Gastrocnemius medialis (tissue), 4 donors: ENCODE measurements at regions not wholly inside any gene's neighbourhood (a gene's known extent, or its start where the extent isn't known, plus 50 kb on each side); places are given as distances from the start of the nearest gene placed in this dataset.

ENCODE experiments used
- ATAC-seq, 2 donors: fragments of 150-250 bp; one replicate each; pipeline ENCODE4 v1.9.1; 2016
- DNase-seq, 2 donors: peaks; one replicate each; pipeline ENCODE4 v3.0.0-alpha.2; 2019
- H3K27ac ChIP-seq, 4 donors: fragments of 200-600 bp; sonication (generic); 1 replicate in 1 of 4; 2 replicates in 3 of 4; pipeline ENCODE4 v1.5.1; 2016 to 2018; ENCODE audit warnings: mild to moderate bottlenecking in 2 of 4, moderate library complexity in 1 of 4
- H3K27me3 ChIP-seq, 3 donors: fragments of 200-600 bp; sonication (generic) in 2 of 3; 1 replicate in 1 of 3; 2 replicates in 2 of 3; pipeline versions ENCODE4 v1.5.1 to v1.6.0; 2016 to 2019; ENCODE audit warnings: mild to moderate bottlenecking in 1 of 3, moderate library complexity in 1 of 3
- H3K36me3 ChIP-seq, 2 donors: fragments of 200-600 bp; sonication (generic) in 1 of 2; one replicate each; pipeline ENCODE4 v1.5.1; 2017 to 2018
- H3K4me1 ChIP-seq, 2 donors: fragments of 200-600 bp; sonication (generic) in 1 of 2; one replicate each; pipeline ENCODE4 v1.5.1; 2016 to 2017; ENCODE audit warnings: mild to moderate bottlenecking in 2 of 2
- H3K4me3 ChIP-seq, 4 donors: fragments of 200-600 bp; sonication (generic) in 3 of 4; 1 replicate in 1 of 4; 2 replicates in 3 of 4; pipeline ENCODE4 v1.5.1; 2016 to 2019; ENCODE audit warnings: mild to moderate bottlenecking in 2 of 4
- H3K9me3 ChIP-seq, 3 donors: fragments of 200-600 bp; sonication (generic) in 2 of 3; 1 replicate in 1 of 3; 2 replicates in 2 of 3; pipeline ENCODE4 v1.5.1; 2016 to 2019
- POLR2A ChIP-seq, 2 donors: fragments of 450-650 bp; IDR thresholded peaks; one replicate each; pipeline ENCODE4 v1.6.1; 2017; ENCODE audit warnings: antibody characterized with exemption in 2 of 2, mild to moderate bottlenecking in 2 of 2, moderate library complexity in 2 of 2
- in situ Hi-C, 4 donors: fragments of 200-750 bp; cut with MboI; loops; one replicate each; pipeline versions ENCODE4 v1.15.0 to v1.8.0; 2017; ENCODE audit warnings: low sequenced_read_pairs in 4 of 4
- intact Hi-C: fragments of 100-400 bp; cut with DNase I; formaldehyde crosslinking; loops from one replicate; pipeline ENCODE4 v1.15.1; 2023; ENCODE audit warnings: low total_unique reads
- TF ChIP-seq, protein P1 (sequence below), 5 experiments: fragments of 450-650 bp in 3 of 5; fragments of 200-600 bp in 2 of 5; sonication (generic) in 2 of 5; IDR thresholded peaks in 4 of 5; conservative IDR thresholded peaks in 1 of 5; 1 replicate in 4 of 5; 2 replicates in 1 of 5; pipeline ENCODE4 v1.5.1; 2016 to 2019; ENCODE audit warnings: antibody characterized with exemption in 5 of 5, mild to moderate bottlenecking in 3 of 5, moderate library complexity in 3 of 5

DNA sequence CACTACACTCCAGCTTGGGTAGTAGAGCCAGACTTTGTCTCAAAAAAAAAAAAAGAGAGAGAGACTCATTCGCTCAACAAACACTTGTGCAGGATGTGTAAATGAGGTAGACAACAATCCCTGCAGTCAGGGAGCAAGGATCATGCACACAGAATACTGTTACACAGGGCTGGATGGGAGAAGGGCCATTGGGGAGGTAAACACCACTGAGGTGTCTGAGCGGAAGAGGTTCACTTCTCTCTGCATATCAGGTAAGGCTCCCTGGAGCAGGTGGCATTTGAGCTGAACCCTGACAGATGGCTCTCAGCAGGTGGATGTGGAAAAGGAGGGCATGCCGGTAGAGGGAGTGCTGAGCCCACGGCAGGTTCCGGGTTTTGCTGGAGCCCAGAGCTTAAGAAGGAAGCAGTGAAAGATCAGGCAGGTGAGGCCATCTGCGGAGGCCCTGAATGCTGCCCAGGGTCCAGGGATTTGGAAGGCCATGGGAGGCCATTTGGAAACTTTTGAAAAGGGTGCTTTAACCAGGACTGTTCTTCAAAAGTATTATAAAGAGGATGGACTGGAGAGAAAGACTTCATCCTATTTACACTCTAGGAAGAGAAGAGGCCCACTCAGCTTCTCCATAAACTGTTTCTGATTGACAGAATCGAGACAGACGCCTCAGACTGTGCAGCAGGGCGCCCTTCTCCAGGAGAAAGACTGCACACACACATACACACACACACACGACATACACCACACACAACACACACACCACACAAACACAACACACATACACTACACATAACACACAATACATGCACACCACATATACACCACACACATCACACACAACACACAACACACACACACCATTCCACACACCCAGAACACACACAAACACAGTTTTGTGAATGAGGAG is 199.4 kb downstream of the USP12 start:
- intact Hi-C loops = no loop called here
- Histone ChIP-seq H3K4me3 (no peak overlapping the region), H3K9me3 (no peaks in the 10 kb centered on the region), H3K27ac (no peak overlapping the region), H3K36me3 (no peaks in the 10 kb centered on the region), H3K27me3 (peaks cover 0 to 2% (median 0%) of the 10 kb centered on the region in 3 donors), H3K4me1 (no peaks in the 10 kb centered on the region)
- ATAC-seq (no peak), DNase-seq (no peak)
- TF ChIP-seq, protein P1, sequence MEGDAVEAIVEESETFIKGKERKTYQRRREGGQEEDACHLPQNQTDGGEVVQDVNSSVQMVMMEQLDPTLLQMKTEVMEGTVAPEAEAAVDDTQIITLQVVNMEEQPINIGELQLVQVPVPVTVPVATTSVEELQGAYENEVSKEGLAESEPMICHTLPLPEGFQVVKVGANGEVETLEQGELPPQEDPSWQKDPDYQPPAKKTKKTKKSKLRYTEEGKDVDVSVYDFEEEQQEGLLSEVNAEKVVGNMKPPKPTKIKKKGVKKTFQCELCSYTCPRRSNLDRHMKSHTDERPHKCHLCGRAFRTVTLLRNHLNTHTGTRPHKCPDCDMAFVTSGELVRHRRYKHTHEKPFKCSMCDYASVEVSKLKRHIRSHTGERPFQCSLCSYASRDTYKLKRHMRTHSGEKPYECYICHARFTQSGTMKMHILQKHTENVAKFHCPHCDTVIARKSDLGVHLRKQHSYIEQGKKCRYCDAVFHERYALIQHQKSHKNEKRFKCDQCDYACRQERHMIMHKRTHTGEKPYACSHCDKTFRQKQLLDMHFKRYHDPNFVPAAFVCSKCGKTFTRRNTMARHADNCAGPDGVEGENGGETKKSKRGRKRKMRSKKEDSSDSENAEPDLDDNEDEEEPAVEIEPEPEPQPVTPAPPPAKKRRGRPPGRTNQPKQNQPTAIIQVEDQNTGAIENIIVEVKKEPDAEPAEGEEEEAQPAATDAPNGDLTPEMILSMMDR (IDR thresholded peaks at IDR 0.05 in 4 of 5, conservative IDR thresholded peaks at IDR 0.05 in 1 of 5) = no peak
- no peak for TF ChIP-seq POLR2A (IDR thresholded peaks at IDR 0.05)
- in situ Hi-C loops = no loop called here

DNA sequence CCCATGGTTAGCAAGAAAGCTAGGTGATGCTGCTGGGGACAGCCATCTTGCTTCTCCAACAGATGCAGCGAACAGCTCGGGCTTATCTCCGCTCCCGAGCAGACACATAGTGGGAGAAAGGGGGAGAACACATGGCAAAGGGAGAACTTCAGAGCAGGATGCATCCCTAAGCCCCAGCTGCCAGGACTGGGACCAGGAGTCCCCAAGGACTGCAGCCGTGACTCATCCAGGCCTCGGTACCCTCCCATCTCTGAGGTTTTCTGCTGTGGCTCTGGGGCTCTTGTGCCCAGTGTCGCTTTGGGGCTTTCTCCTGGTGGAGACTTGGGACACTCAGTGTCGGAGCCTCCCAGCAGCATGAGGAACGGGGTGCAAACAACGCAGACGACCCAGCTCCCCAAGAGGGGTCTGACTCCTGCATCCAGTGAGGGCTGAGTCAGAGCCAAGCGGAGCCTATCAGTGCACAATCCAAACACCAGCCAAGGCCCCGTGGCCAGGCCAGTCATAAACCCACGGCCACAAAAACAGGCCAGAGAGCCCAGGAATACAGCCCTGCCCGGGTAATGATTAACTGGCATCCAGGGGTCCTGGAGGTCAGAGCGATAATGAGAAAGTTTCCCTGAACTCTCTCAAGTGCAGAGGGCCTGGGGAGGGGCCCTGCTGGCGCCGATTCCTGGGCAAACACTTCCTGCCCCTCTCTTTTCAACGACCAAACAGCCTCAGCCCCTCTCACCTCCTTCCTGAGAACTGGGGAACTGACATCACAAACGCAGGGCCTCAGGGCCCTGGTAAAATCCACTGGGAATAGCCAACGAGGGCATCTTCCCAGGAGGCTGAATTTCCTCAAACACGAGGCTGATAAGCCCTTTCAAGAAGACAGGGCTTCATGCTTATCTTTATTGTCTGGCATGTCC is 202.9 kb downstream of the USP12 start:
- Histone ChIP-seq H3K4me1 (no peaks in the 10 kb centered on the region), H3K9me3 (no peaks in the 10 kb centered on the region), H3K27ac (no peak overlapping the region), H3K27me3 (peaks cover 2 to 9% (median 5%) of the 10 kb centered on the region in 3 donors), H3K4me3 (no peak overlapping the region), H3K36me3 (no peaks in the 10 kb centered on the region)
- in situ Hi-C loops (no loop called here), intact Hi-C loops (no loop called here)
- TF ChIP-seq, protein P1 (IDR thresholded peaks at IDR 0.05 in 4 of 5, conservative IDR thresholded peaks at IDR 0.05 in 1 of 5) = no peak
- TF ChIP-seq POLR2A (IDR thresholded peaks at IDR 0.05) = no peak
- DNase-seq (no peak), ATAC-seq (no peak)

DNA sequence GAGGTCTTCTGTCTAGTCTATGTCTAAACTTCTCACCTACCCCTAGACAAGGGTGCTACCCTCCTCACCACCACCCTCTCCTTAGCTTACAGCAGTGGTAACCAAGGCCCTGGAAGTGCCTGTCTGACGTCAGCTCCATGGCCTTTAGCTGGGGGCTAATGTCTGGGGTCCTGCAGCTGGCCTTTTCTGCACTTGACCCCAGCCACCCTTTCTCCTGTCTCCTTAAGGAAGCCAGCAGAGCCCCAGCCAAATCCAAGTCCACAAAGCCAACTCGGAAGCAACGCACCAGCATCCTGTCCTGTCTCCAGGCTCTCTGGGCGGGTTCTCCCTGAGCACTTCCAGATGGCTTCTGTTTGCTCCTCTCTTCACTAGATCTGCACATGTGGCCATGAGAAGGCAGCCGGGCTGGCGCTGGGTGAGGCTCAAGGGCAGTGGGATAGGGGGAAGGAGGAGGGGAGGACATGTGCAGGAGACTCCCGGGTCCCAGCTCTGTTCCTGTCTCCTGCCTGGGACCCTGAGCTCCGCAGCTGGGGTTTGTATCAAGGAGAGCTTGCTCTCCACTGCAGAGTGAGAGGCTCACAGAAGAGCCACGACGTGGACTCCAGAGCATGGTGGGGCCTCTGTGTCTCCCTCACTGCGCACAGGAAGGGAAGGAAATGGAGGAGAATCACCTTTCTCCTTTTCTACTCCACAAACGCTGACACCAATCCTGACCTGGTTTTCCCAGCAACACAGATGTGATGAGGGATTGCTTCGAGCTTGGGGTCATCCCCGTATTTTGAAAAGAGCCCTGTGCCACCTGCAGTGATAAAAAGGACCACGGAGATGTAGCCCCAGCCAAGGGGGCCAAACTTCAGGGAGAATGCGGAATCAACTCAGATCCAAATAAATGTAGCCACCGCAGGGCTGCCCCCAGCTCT is 204.2 kb downstream of the USP12 start:
- intact Hi-C loops = no loop called here
- H3K36me3 ChIP-seq = no peaks in the 10 kb centered on the region
- no peak overlapping the region for H3K4me3 ChIP-seq
- H3K27me3 ChIP-seq = peaks cover 0 to 9% (median 5%) of the 10 kb centered on the region in 3 donors
- H3K4me1 ChIP-seq = no peaks in the 10 kb centered on the region
- no peak for TF ChIP-seq POLR2A (IDR thresholded peaks at IDR 0.05)
- TF ChIP-seq, protein P1 (IDR thresholded peaks at IDR 0.05 in 4 of 5, conservative IDR thresholded peaks at IDR 0.05 in 1 of 5) = no peak
- in situ Hi-C loops = no loop called here
- no peak for ATAC-seq
- DNase-seq = no peak
- H3K27ac ChIP-seq = no peak overlapping the region
- no peaks in the 10 kb centered on the region for H3K9me3 ChIP-seq

DNA sequence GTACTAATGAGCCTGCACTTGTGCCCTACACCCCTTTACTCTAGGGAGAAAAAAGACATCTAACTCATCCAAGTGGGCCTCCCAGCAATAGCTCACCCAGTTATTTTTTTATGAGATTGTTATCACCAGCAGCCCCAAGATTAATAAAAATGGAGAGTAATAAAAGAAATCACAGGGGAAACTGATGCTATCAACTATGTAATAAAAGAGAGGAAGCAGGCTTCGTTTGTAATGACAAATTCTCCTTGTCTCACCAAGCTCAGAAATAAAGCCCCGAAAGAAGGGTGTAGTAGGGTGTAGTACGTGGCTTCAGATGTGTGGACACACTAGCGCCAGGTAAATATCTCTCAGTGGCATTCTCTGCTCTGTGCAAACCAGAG is 204.9 kb downstream of the USP12 start:
- H3K27me3 ChIP-seq = peaks cover 0 to 9% (median 5%) of the 10 kb centered on the region in 3 donors
- in situ Hi-C loops = no loop called here

More for the DNA sequence above, 204.9 kb downstream of the USP12 start:
- Histone ChIP-seq H3K27ac (no peak overlapping the region), H3K36me3 (no peaks in the 10 kb centered on the region), H3K9me3 (no peaks in the 10 kb centered on the region), H3K4me1 (no peaks in the 10 kb centered on the region), H3K4me3 (no peak overlapping the region)
- intact Hi-C loops = no loop called here
- no peak for TF ChIP-seq POLR2A (IDR thresholded peaks at IDR 0.05)
- TF ChIP-seq, protein P1 (IDR thresholded peaks at IDR 0.05 in 4 of 5, conservative IDR thresholded peaks at IDR 0.05 in 1 of 5) = no peak
- DNase-seq = no peak
- no peak for ATAC-seq
